ENCODE measurements at regions not wholly inside any gene's neighbourhood (a gene's known extent, or its start where the extent isn't known, plus 50 kb on each side); places are given as distances from the start of the nearest gene placed in this dataset.

DNA sequence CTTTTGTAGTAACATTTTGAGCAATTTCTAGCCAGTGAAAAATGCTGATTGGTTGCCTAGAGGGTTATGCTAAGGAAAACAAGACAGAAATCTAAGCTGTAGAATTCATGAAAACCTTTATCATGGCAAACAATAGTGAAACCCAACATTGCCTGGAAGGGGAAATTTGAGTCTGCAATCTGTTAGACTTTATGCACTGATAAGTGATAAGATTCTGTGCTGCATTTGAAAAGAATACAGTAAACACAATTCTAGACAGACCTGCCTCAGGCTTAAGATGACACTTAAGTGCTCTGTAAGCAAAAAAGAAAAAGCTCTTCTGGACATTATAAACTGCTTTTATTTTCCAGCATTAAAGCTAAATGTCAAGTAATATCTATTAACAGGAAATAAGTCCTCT lies 519.3 kb downstream of the ISL1 start:
- in situ Hi-C loops (cut with MboI; ENCODE audit: low sequenced_read_pairs): no loop called here

DNA sequence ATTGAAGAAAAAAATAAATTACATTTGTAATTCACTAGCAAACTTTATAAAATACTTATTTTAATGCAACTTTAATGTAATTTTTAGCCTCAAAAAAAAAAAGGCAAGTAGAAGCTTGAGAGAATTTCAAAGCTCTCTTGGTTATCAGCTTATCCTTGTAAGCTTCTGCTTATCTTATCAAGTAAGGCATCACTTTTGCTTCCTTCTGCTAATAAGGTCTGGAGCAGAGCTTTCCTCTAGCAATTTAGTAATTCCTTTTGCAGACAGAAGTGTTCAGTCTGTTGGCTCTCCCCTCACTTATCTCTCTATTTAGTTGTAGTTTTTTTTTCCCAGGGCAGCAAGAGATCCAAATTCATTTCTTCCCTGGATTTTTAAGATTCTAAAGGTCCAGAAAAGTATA lies 525.0 kb downstream of the ISL1 start:
- in situ Hi-C loops (cut with MboI; ENCODE audit: low sequenced_read_pairs): no loop called here

DNA sequence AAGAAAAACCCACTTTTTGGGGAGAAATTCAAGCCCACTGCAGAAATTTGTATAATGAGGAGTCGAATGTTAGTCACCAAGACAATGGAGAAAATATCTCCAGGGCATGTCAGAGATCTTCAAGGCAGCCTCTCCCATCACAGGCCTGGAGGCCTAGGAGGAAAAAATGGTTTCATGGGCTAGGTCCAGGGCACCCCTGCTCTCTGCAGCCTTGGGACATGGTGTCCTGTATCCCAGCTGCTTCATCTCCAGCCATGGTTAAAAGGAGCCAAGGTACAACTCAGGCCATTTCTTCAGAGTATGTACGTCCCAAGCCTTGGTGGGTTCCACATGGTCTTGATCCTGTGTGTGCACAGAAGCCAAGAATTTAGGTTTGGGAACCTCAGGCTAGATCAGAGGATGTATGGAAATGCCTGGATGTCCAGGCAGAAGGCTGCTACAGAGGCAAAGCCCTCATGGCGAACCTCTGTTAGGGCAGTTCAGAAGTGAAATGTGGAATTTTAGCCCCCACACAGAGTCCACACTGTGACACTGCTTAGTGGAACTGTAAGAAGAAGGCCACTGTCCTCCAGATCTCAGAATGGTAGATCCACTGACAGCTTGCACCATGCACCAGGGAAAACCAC lies 561.4 kb downstream of the ISL1 start:
- in situ Hi-C loops (cut with MboI; ENCODE audit: low sequenced_read_pairs): no loop called here

DNA sequence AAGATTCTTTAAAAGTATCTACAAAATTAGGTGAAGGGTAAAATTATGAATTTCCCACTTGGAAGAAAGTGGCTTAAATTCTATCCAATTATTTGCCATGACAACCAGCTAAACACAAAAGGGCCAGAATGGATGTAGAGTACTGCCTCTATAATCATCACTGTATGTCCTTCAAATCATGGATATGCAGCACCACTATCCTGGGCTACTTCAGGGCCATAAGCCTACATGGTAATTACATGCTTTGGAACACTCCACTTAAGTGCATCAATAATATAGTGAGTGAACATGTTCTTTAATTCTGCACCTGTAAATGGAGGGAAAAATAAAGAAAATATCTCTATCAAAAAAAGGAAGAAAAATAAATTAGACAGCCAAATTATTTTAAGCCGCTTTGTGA lies 575.2 kb downstream of the ISL1 start:
- in situ Hi-C loops (cut with MboI; ENCODE audit: low sequenced_read_pairs): no loop called here

DNA sequence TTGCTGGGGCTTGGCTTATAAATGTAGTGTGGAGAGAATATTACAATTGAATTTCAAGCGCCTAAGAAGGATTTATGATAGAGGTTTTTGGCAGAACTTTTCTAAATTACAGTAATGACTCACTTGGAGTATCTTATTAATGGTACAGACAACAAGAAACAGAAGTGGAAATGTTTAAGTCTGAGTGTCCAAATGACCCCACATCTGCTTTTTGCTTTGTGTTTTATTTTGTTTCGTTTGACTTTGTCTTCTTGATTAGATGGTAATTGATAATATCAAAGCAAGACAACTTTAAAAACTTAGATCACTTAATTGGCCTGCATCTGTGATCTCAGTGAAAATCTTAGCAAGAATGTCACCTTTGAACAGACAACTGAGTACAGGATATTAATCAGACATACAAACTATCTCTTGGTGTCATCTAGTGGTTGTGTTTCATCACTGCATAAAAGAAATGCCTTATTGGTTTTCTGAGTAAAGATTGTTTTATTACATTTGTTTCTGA lies 577.4 kb downstream of the ISL1 start:
- in situ Hi-C loops (cut with MboI; ENCODE audit: low sequenced_read_pairs): no loop called here

DNA sequence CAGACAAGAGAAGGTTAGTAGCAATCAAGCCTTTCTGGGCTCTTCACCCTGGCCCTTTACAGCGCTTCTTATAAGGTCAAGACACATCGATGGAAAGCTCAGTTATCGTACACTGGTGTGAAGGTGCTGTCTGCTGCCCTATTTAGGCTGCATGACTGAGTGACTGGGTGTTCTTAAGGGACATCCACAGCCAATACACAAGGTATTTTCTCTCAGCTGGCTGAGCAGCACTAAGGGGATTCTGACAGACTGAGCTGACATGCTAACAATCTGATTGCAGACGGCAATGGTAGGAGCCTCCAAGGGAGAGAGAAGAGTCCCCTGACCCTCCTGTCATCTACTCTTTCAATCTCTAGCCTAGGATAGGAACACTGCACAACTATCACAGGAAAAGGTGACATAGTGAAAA lies 577.9 kb downstream of the ISL1 start:
- in situ Hi-C loops (cut with MboI; ENCODE audit: low sequenced_read_pairs): no loop called here

DNA sequence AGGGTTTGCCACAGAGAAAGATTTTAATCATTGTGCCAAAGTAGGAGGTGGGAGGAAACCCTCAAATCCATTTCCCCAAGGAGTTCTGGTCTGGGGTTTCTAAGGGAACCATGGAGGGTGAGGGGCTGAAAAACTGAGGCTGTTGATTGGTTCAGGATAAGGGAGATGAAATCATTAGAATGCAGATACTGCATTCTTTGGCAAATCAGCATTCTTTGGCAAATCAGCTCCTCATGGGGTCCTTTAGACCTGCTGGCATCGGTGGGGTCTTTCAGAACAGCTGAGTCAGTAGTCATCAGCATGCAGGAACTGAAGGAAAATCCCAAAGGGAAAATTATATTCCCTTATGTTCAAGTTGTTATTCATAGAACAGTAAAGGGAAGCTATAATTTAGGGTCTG lies 585.5 kb downstream of the ISL1 start:
- in situ Hi-C loops (cut with MboI; ENCODE audit: low sequenced_read_pairs): no loop called here

DNA sequence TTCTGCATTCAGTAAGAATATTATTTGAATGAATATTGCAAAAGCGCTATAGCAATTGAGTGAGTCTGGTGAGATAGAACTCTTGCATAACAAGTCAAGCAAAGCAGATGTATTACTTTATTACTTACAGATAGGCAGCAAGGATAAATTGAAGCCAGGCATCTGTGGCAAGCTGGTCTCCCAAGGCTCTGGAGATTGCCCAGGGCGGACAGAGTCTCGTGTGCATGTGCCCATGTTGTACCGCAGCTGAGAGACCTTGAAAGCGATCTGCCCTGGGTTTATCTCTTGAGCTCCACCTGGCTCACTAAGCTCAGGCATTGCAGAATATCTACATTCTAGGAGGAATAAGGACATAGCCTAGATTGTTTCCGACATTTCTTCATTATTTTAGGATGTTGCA lies 591.6 kb downstream of the ISL1 start:
- in situ Hi-C loops (cut with MboI; ENCODE audit: low sequenced_read_pairs): no loop called here

DNA sequence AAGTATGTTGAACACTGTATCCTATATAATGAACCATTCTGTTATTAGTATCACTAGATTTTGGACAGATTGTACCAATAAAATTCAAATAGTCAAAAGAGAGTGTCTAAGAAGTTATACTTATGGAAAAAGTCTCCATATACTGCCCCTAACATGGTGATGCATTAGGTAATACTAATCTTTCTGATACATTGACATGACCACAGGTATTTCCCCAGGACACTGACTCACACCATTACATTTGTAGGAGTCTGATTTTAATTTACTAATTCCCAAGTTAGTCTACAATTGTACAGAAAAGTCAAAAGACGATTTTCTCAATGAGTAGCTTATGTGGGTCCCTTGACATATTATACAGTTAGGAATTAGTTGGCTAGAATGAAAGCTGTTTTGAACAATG lies 593.8 kb downstream of the ISL1 start:
- in situ Hi-C loops (cut with MboI; ENCODE audit: low sequenced_read_pairs): no loop called here

DNA sequence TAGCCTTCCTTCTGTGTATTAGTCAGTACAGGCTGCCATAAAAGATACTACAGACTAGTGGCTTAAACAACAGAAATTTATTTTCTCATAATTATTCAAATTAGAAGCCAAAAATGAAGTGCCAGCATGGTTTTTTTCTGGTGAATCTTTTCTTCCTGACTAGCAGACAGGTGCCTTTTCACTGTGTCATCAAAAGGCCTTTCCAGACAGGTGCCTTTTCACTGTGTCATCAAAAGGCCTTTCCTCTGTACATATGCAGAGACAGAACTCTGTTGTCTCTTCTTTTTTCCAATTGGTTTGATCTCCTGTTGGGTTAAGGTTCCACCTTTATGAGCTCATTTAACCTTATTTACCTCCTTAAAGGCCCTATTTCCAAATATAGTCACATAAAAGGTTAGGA lies 599.9 kb downstream of the ISL1 start:
- in situ Hi-C loops (cut with MboI; ENCODE audit: low sequenced_read_pairs): no loop called here

DNA sequence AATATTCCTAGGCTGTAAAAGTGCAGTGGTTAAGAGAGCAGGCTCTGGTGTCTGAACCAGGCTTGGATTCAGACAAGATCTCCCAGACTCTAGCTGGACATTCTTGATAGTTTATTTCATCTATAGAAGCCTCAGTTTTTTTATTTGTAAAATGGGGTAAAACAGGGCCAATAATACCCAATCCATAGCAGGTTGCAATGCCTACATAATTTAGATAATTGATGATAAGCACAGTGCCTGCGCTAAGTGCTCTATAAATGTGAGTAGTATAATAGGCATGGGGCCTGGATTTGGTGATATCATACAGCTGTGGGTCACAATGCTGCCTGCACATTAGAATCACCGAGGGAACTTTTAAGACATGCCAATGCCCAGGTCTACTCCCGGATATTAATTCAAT lies 603.5 kb downstream of the ISL1 start:
- in situ Hi-C loops (cut with MboI; ENCODE audit: low sequenced_read_pairs): no loop called here

DNA sequence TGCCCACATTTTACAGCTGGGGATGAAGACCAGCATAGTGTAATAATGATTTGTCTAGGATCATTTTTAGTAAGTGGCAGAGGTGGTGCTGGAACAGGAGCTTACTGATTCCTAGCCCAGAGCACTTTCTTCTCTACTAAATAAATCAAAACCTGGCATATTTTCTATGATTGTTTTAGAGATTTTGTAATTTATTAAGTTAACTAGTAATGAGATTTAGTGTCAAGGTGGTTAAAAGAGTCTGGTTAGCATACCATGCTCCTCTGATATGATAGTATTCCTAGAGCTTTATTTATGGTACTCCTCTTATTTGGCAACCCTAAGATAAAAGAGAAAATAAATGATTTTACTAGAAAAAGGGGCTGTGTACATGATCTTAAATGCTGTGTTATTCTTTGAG lies 604.0 kb downstream of the ISL1 start:
- in situ Hi-C loops (cut with MboI; ENCODE audit: low sequenced_read_pairs): no loop called here

DNA sequence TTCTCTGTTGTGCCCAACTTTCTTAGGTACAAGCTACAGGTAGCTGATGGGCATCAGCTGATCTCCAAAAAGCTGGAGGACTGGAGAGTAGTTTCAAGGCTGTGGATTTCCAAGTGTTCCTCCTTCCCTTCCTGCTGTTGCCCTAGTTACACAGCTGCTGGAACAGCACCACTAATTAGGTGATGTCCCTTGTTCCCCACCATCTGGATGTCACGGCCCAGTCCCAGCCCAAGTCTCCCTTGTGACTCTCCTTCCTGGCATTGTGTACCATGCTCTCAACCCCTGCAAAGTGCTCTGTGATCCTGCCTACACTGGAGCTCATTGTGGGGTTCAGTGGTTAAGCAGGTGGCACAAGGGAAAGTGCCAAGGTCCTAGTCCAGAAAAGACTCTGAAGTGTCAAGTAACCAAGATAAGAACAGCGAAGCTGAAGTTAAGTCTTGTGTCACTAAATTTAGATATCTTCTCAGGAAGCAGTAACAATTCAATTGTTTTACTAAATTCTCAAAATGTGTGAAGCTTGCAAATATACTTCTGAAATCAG lies 604.5 kb downstream of the ISL1 start:
- in situ Hi-C loops (cut with MboI; ENCODE audit: low sequenced_read_pairs): no loop called here

DNA sequence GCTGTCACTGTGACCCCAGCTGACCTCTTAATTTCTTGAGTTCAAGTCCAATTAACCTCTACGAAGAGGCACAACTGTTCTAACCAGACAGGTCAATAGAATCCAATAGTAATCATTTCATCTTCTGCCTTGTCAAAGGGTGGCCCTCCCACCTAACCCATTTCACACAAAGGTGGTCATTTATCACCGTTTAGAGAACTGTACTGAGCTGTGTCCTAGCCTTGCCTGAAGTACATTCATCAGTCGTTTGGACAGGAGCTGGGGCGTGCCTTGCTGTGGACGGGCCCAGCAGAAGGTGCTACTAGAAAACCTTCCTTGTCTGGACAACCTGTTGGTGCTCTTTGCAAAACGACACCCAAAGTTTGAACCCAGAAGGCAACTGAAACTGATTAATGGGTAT lies 605.4 kb downstream of the ISL1 start:
- in situ Hi-C loops (cut with MboI; ENCODE audit: low sequenced_read_pairs): no loop called here

DNA sequence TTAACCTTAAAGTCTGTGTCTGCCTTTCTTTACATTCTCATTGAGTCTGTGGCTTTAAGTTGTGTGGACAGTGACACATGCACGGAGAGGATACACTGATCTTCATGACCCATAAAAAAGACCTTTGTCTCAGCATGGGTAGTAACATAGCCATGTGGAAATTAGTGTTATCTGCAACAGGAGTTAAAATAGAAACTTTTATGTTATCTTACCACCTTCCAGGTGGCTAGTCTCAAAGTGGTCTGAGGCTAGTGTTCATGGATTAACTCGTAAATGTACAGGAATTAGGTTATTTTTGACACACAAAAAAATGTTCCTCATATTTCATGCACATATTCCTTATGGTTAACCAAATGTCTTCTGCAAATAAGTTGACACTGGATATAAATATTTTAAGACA lies 607.0 kb downstream of the ISL1 start:
- in situ Hi-C loops (cut with MboI; ENCODE audit: low sequenced_read_pairs): no loop called here

DNA sequence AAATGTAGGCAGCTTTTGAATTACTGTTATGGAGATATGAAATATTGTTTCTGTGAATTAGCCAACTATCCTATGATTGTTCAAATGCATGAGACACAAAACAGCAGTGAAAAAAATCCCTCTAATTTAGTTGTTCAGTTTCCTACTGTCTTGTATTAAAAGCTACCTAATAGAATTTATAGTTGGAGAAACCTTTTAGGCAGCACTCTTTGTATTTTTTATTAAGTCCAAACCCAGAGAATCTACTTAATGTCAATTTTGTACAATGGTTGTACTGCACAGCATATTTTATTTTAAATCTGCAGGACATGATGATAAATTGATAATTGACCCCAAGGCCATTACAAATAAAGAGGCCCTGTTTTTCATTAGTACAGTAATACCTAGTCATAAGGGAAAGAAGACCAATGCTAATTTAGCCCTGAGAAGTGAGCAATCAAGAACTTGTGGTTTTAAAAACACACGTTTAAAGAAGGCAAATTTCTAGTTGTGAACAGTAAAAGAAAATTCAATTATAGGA lies 607.5 kb downstream of the ISL1 start:
- in situ Hi-C loops (cut with MboI; ENCODE audit: low sequenced_read_pairs): no loop called here

DNA sequence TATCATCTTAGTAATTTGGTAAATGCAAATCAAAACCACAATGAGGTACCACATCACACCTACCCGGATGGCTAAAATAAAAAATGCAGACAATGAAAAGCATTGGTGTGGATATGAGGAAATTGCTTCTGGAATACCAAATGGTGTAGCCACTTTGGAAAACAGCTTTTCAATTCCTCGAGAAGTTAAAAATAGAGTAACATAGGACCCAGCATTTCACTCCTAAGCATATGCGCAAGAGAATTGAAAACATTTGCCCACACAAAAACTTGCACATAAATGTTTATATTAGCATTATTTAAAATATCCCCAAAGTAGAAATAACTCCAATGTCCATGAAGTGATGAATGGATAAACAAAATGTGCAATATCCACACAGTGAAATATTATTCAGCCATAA lies 608.7 kb downstream of the ISL1 start:
- in situ Hi-C loops (cut with MboI; ENCODE audit: low sequenced_read_pairs): no loop called here

DNA sequence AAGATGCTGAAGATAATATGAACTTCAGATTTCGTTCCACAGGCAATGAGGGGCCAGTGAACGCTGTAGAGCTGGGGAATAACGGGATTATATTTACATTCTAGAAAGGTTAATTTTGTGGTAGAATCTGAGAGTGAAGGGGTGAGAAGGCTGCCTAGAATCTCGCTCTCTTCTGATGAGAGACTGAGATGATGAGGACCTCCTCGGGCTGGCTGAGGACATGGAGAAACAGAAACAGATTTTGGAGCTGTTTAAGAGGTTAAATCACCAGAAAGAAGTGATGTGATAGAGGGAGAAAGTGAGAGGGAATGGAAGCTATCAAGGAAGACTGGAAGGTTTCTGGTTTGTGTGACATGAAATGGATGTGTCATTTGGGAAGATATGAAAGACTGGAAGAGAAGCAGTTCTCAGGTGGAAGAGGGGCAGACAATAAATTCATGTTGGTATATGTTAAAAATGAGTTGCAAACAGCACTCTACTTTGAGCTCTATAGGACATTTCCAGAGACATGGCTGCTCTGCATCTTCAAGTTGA lies 612.6 kb downstream of the ISL1 start:
- in situ Hi-C loops (cut with MboI; ENCODE audit: low sequenced_read_pairs): no loop called here

DNA sequence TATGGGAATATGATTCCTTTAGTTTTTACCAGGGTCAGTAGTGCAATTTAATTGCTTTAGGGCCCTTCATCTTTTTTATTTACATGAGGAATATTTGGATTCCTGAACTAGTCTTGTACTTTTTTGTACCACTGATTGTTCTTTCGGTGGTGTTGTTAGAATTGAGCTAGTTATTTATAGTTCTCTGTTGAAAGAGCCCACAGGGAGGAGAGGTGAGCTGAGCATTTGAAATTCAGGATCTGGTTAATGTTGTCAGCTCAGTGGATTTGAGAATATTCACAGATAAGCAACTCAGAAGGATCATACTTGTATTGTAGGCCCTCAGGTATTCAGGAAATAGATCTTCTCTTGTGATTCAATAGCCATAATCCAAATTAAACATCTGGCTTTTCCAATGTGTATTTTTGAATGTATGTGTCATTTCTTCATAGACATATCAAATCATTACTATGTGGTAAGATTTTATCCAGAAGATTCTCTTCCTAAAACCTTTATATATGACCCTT lies 613.2 kb downstream of the ISL1 start:
- in situ Hi-C loops (cut with MboI; ENCODE audit: low sequenced_read_pairs): no loop called here

DNA sequence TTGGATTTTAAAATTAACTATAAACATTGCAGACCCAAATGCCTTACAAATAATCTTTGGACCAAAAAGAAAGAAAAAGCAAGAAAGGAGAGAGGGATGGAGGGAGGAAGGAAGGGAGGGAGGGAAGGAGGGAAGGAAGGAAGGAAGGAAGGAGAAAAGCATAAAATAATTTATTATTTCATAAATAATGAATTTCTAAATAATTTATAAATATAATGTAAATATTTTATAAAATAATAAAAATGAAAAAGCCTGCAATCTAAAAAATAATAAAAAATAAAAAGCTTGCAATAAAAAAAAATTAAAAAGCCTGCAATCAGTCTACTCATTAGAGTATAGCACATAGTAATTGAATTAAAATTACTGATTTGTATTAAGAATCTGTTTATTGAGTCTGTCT lies 614.3 kb downstream of the ISL1 start:
- in situ Hi-C loops (cut with MboI; ENCODE audit: low sequenced_read_pairs): no loop called here

DNA sequence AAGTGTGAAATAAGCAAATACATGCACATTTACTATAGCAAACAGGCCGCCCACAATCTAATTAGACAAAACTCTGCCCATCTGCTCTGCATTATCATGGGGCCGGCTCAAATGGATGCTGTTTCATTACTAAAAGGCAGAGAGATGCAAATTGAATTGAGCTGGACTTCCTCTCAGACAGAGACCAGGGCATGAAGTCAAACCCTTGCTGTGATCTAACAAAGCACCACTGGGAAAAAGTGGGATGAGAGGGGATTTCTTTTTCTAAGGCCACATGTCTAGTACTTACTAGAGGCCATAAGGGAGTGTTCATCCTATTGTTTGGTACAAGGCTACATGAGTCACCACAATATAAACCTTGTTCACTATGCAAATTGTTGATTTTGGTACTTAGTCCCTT lies 614.7 kb downstream of the ISL1 start:
- in situ Hi-C loops (cut with MboI; ENCODE audit: low sequenced_read_pairs): no loop called here

DNA sequence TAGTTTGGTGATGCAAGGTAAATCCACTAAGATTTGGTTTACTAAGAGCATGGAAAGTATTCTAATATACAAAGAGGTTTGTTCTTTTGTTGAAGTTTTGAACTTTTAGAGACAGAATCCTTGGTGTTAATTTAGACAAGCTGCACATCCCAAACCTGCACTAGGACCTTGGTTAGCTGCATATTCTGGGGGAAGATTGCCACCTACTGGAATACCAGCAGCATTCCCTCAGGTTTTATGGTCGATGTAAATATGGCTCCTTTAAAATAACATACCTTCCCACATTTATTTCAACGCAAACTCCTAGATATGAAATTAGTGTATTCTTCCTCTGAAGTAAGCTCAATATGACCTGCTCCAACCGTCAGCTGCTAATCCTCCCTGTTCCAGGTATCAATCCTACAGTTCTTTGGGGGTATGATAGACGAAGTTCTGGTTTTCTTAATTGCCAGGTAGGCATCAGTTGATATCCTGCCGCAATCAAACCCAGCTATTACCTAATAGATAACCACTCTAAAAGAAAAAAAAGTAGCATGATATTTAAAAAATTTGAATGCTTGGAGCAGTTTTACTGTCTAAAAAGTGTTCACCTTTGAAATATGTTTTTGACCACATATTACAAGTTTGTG lies 624.1 kb downstream of the ISL1 start:
- in situ Hi-C loops (cut with MboI; ENCODE audit: low sequenced_read_pairs): loop anchor here (25.0 kb wide), 1 partner anchor 1045 kb away; no protein-coding TSS in a partner anchor
